IPS-NIHi7 (cell line): ENCODE measurements at regions not wholly inside any gene's neighbourhood (a gene's known extent, or its start where the extent isn't known, plus 50 kb on each side); places are given as distances from the start of the nearest gene placed in this dataset.
"Not testable (repeated sequence)": the region's sequence is repeated elsewhere in the genome, so short reads cannot be mapped to it uniquely, and the experiment has no call there.

Source experiments
- DNase-seq: peaks from one replicate; pipeline ENCODE4 v3.0.0; 2012; ENCODE audit warnings: mixed read lengths; ENCODE audit errors: extremely low spot score

DNA sequence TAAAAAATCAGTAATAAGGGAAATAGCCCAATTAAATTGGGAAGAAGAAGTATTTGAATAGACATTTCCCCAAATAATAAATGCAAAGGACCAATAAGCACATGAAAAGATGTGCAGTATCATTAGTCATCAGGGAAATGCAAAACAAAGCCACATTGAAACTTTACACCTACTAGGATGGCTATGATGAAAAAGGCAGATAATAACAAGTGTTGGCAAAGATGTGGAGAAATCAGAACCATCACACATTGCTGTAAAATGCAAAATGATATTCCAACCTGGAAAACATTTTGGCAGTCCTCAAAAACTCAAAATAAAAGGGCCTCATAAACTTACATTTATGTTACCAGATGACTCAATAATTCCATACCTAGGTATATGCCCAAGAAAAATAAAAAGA is 131.1 kb upstream of the G2E3 start:
- DNase-seq, result no peak

DNA sequence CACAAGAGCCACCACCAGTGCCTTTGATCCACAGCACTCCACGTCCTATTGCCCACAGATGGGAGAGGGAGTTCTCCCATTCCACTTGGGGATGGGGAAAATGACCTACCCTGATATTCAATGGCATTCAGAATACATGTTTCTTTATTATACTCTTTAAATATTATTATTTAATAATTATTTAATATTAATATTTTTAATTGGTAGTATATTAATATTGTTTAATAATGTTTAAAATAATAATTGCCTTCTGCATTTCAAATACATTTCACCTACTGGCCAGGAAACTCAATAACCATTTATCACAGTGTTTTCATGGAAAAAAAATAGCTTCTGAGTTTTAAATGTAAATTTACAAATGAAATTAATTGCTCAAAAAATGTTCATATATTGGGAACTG is 127.4 kb upstream of the G2E3 start:
- no peak for DNase-seq

DNA sequence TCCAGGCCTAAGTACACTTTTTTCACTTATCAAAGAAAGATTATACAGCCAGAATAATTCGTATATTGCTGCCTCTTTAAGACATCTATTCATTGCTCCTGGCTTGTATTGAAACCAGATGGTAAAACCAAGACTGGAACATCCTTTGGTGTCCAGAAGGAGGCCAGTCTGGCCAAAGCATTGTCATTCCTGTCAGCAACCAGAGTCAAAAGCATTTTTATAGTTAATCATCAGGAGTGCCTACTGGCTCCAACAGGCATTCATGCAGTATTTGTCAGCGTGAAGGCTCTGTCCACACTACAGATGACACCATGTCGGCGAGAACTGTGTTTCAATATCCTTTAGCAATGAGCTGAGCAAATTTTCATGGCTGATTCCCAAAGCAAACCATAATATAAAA is 118.0 kb upstream of the G2E3 start:
- no peak for DNase-seq

- peak; percentile 26 for DNase-seq
Observed at GRCh38 chr14:30443368-30444007, 115.5 kb upstream of the G2E3 start.

DNA sequence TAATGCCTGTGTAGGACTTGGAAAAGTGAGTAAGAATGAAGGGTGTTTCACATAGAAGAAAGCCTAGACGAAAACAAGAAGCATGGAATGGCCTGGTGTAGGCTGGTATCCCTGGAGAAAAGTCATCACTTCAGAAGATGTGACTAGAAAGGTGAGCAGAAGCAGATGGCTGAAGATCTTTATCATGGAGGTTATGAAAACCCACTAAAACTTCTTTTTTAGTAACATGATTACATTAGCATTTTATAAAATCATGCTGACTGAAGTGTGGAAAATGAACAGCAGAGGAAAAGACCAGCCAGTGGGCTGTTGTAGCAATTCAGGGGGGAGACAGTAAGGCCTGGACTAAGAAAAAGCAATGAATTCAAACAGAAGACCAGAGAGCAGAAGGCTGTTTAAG is 114.5 kb upstream of the G2E3 start:
- DNase-seq, result no peak

- no peak for DNase-seq
Observed at GRCh38 chr14:30445011-30445793, 113.8 kb upstream of the G2E3 start.

DNA sequence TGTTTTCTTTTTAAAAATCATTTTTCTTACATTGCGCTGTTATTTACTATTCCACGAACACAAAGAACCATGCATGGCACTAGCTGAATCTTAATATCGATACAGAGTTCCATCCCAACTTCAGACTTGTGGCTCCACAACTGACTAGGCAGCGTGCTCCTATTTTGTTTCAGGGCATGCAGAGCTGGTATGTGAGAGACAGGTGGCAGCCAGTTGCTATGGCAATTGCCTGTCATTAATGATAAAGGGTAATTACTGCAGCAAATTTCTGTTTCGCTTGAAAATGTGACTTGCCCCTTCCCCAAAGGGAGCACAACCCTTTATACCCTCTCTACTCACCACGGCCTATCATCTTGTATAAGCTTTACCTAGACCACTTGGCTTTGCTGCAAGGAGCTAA is 113.1 kb upstream of the G2E3 start:
- DNase-seq, result no peak

DNA sequence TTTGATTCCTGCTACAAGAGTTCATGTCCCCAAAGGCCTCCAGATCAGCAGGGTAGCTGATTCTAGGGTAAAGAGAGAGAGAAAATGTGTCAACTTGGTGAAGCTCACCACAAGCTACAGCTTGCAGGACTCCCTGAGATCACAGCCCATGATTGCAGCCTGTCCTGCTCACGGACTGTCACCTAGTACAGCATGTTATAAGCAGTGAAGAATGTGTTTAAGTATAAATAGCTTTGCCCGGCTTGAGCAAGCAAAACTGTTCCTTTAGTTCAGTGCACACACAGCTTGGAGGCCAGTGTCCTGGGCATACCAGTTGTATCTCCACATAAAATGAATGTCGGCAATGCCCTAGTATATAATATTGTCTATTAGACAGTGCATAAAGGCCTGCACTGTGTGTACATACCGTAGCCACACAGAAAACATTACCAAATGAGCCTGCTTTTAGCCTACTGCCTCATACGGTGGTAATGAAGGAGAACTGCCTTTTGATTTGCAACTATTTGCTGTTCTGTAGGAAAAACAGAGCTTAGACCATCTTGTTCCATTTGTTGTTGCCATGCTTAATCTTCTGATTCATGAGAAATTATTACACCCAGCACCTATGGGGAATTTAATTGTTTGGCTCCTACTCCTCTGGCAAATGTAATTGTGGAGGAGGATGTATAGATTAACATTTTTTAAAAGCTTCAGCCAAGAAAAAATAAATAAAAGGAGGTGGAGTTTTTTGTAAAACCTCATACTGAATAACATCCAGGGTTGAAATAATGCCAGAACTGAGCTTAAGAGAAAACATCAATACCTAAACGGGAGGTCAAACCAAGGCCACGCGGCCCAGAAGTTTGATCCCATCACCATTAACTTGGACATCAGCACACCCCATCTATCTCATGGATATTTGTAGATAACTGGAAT is 108.1 kb upstream of the G2E3 start:
- no peak for DNase-seq

DNA sequence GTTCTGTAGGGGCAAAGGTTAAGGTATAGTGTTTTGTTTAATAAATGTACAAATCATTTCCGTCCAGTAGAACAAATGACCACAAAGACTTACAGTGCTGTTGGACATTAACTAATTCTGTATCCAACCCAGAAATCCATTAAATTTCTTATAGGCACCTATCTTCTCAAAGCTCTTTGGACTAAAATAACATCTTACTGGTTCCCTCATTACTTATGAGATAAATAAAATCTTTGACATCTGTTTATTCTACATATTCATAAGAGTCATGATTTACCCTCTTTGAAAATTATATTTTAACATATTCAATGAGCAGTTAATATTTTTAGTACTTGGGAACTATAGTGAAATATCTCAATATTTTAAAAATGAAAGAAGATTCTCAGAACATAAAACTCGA is 102.7 kb upstream of the G2E3 start:
- no peak for DNase-seq

- DNase-seq, result no peak
Observed at GRCh38 chr14:30462358-30462757, 96.6 kb upstream of the G2E3 start.

DNA sequence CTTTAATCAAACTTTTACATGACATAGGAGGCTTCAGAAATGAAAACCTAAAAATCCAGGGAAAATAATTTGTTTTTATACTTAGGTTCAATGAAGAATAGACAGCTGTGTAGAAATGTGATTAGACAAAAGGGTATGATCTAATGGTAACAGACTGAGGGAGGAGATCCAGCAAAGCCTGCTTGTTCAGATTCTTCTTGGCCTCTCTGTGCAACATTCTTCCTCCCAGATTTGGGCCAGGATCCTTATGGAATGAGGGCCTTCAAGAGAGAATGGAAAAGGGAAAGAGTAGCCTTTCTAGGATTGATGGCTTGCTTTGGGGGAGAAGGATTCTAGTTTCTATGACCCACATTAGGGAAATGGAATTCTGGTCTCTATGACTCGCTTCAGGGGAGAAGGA is 94.5 kb upstream of the G2E3 start:
- no peak for DNase-seq

GRCh38 chr14:30468354-30468753 is 90.6 kb upstream of the G2E3 start:
- DNase-seq, result no peak

DNA sequence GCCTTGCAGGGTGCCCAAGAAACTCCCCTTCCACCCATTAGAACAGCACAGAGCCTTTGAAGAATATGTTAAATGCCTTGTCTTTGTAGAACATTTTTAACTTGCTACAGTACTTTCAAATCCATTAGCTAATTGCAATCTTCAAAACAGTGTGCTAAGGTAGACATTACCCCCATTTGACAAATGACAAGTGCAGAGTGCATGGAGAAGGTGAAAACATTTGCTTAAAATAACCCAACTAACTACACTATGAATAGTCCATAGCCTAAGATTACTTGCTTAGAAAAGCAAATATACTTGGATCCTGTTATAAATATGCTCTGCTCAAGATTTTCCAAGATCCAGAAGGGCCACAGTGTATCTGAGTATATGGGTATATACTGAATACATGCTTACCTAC is 87.0 kb upstream of the G2E3 start:
- no peak for DNase-seq

GRCh38 chr14:30473846-30474696 is 84.9 kb upstream of the G2E3 start:
- not testable (repeated sequence) for DNase-seq

- no peak for DNase-seq
Observed at GRCh38 chr14:30482276-30482675, 76.7 kb upstream of the G2E3 start.

GRCh38 chr14:30484201-30484600 is 74.8 kb upstream of the G2E3 start:
- DNase-seq, result no peak

GRCh38 chr14:30484976-30485375 is 74.0 kb upstream of the G2E3 start:
- DNase-seq, result peak; percentile 24

DNA sequence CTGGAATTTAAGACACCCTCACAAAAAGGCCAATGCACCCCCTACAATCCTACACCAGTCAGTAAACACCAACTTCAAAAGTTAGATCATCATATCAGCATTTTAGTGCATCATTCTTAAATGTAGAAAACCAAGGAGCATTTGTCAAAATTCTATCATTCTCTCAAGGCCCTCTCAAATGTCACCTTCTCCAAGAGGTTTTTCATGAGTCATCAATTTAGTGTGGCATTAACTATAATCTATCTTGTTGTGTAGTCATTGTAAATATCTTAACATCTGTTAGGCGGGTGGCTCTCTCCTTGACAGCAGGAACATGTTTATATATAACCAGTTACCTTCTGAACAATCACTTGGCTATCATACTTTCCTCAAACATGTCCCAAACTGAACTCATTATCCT is 62.1 kb upstream of the G2E3 start:
- no peak for DNase-seq

DNA sequence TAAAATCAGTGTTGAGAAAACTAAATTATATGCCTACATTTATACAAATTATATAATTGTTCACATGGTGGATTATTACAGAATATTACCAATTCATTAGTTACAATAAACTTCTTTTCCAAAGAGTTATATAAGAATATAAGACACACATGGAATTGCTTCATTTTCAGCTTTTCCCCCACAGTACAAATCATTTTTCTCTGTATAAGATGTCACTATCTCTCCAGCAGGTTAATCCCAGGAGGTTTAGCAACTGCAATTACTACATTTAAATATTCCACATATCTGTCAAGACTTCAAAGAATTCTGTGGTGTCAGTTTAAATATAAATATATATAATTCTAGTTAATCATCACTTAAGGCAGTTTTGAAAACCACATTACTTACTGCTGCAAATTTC is 59.6 kb upstream of the G2E3 start:
- DNase-seq, result no peak

DNA sequence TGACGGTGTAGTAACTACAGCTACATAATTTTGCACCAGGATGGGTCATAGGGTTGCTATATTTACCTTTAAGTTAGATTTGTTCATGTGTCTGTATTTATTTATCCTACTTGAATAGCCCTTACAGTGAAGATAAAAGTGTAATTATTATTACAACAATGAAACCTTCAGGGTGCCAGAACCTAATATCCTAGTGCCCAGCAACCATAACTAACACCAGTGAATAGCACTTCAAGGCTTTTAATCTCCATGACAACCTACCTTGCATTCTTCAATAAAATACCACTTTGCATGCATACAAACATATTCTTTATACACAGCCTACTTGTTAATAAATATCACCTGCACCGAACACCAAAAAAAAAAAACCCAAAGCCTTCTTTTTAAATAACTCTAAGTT is 58.7 kb upstream of the G2E3 start:
- DNase-seq, result no peak

GRCh38 chr14:30507209-30507608 is 51.7 kb upstream of the G2E3 start:
- no peak for DNase-seq
